GM12878 (cell line): ENCODE measurements at regions not wholly inside any gene's neighbourhood (a gene's known extent, or its start where the extent isn't known, plus 50 kb on each side); places are given as distances from the start of the nearest gene placed in this dataset.
A peak's percentile ranks its signal among the peaks of the same experiment; 100 is the strongest.

Source experiments
- ATAC-seq: fragments of 200-7000 bp; cut with Tn5 transposase; 3 replicates; pipeline ENCODE4 v1.9.1; 2020; ENCODE audit warnings: mild to moderate bottlenecking, moderate library complexity
- BruUV-seq: library from RNA; stranded (reverse); fragments of 400-500 nt; replicated peaks from 2 replicates; lab custom pipeline; 2021; lab: Mats Ljungman, UMichigan
- CTCF ChIA-PET: fragments of 300-600 bp; sonication (Branson Sonifier 250); formaldehyde crosslinking; extraction: SDS; loops from one replicate; lab custom pipeline; 2021; ENCODE audit warnings: inconsistent platforms; lab: Yijun Ruan, JAX
- POLR2A ChIA-PET: fragments of 350-600 bp; formaldehyde crosslinking; extraction: SDS; loops from one replicate; lab custom pipeline; 2021; ENCODE audit warnings: inconsistent platforms; lab: Charles Lee
- RAD21 ChIA-PET: fragments of 300-600 bp; sonication (Branson Sonifier 250); formaldehyde crosslinking; loops from one replicate; lab custom pipeline; 2023; ENCODE audit warnings: antibody characterized with exemption; ENCODE audit not compliant: unreplicated experiment; lab: Charles Lee
- SMC1A ChIA-PET: fragments of 300-600 bp; sonication (Branson Sonifier 250); formaldehyde crosslinking; loops from one replicate; lab custom pipeline; 2023; ENCODE audit not compliant: unreplicated experiment, uncharacterized antibody; lab: Charles Lee
- DNase-seq: peaks from one replicate; pipeline ENCODE4 v3.0.0-alpha.2; 2011; ENCODE audit warnings: low read depth, low spot score
- FAIRE-seq: peaks from 3 replicates; lab custom pipeline; 2011; peaks lifted over from hg19 to GRCh38; lab: Jason Lieb, UNC
- H2AFZ ChIP-seq: 2 replicates; pipeline ENCODE4 v1.6.0; 2011; ENCODE audit warnings: low read depth, low read length, control low read depth; ENCODE audit not compliant: control insufficient read depth
- H3K27ac ChIP-seq: 2 replicates; pipeline ENCODE4 v1.5.1; 2011; ENCODE audit warnings: control low read depth; ENCODE audit not compliant: control insufficient read depth, insufficient read depth
- H3K27me3 ChIP-seq, 2 experiments: replicated peaks in 1 of 2; 2 replicates each; pipeline versions ENCODE4 v1.6.0 to v1.6.1; 2011; ENCODE audit warnings: low read length in 1 of 2; ENCODE audit not compliant: control insufficient read depth in 2 of 2, insufficient read depth in 2 of 2
- H3K36me3 ChIP-seq, 2 experiments: 2 replicates each; pipeline ENCODE4 v1.5.1; 2011; ENCODE audit warnings: low read length in 1 of 2; ENCODE audit not compliant: control insufficient read depth in 2 of 2, insufficient read depth in 2 of 2
- H3K4me1 ChIP-seq: 2 replicates; pipeline ENCODE4 v1.6.1; 2011; ENCODE audit warnings: mild to moderate bottlenecking, low read length, moderate library complexity, mixed read lengths; ENCODE audit not compliant: control insufficient read depth, insufficient read depth
- H3K4me2 ChIP-seq: 2 replicates; pipeline ENCODE4 v1.6.0; 2011; ENCODE audit warnings: control low read depth; ENCODE audit not compliant: control insufficient read depth, insufficient read depth
- H3K4me3 ChIP-seq: fragments of 200-600 bp; sonication (generic); 2 replicates; pipeline ENCODE4 v1.5.1; 2016
- H3K79me2 ChIP-seq: 2 replicates; pipeline ENCODE4 v1.6.0; 2011; ENCODE audit warnings: low read length; ENCODE audit not compliant: control insufficient read depth, insufficient read depth
- H3K9ac ChIP-seq: 2 replicates; pipeline ENCODE4 v1.8.0; 2011; ENCODE audit warnings: low read length, control low read depth, mixed read lengths; ENCODE audit not compliant: control insufficient read depth, insufficient read depth
- H3K9me3 ChIP-seq: replicated peaks from 3 replicates; pipeline ENCODE4 v1.5.1; 2011; ENCODE audit warnings: mild to moderate bottlenecking, low read length; ENCODE audit not compliant: control insufficient read depth, insufficient read depth
- H4K20me1 ChIP-seq: 2 replicates; pipeline ENCODE4 v1.6.0; 2011; ENCODE audit not compliant: control insufficient read depth, insufficient read depth
- ZNF24 ChIP-seq: fragments of 450-650 bp; IDR thresholded peaks from 2 replicates; pipeline ENCODE4 v1.6.1; 2017; ENCODE audit warnings: antibody characterized with exemption, mild to moderate bottlenecking
- WGBS: methylation state at CpG from one replicate; pipeline ENCODE4 v1.1.6; 2016; ENCODE audit warnings: low lambda C conversion rate; ENCODE audit not compliant: insufficient replicate concordance, insufficient coverage; ENCODE audit errors: missing lambda C conversion rate; 5-methylcytosine and 5-hydroxymethylcytosine counted together
- in situ Hi-C: fragments of 300-500 bp; cut with MboI; formaldehyde crosslinking; loops from 9 replicates; pipeline ENCODE4 v1.14.3; 2018; ENCODE audit warnings: mixed read lengths
- intact Hi-C: fragments of 100-400 bp; cut with micrococcal nuclease; formaldehyde crosslinking; loops from one replicate; pipeline ENCODE4 v1.14.2; 2022; ENCODE audit not compliant: unreplicated experiment
- TF ChIP-seq, protein P1 (sequence below): fragments of 450-650 bp; formaldehyde crosslinking; IDR thresholded peaks from 2 replicates; pipeline ENCODE4 v1.5.0; 2022; ENCODE audit warnings: mild to moderate bottlenecking, missing genetic modification characterization

DNA sequence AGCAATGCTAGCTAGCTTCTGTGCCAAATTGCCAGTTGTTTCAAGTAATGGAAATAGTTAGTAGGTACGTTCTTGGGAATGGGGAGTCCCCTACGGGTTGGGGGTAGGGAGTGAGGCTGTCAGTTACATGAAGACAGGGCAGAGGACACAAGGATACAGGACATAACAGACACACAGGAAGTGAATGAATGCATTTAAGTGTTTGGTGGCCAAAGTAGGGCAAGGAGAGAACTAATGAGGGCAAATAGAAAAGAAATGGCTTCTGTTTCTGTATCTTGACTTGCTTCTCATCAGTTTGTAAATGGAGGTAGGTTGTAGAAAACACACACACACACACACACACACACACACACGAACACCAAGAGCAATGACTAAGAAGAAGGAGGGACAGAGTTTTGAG, 142.2 kb downstream of the S1PR1 start:
- peaks cover 26% of the 10 kb centered on the region for H3K9me3 ChIP-seq
- SMC1A ChIA-PET = interaction anchor here (0.9 to 20.9 kb wide), 13 partner anchors 8 to 91 kb away, joined by 3 to 618 read pairs (median 14); no protein-coding TSS in a partner anchor
- in situ Hi-C loops (loop anchor here (25.0 kb wide), 1 partner anchor 1617 kb away; the partner anchor contains the start of gene FRRS1), intact Hi-C loops (no loop called here)
- BruUV-seq = no TSS peak
- no peak for ATAC-seq
- H2AFZ ChIP-seq = peak overlapping the region; percentile 15
- H3K4me1 ChIP-seq = peaks cover 32% of the 10 kb centered on the region
- no peaks in the 10 kb centered on the region for H4K20me1 ChIP-seq
- H3K27ac ChIP-seq = peak overlapping the region; percentile 91
- peak overlapping the region; percentile 7; the same call in 1 of the 2 replicates for H3K9ac ChIP-seq
- FAIRE-seq = peak; percentile 35
- H3K79me2 ChIP-seq = peaks cover 66% of the 10 kb centered on the region
- no peak for DNase-seq
- peaks cover 0 to 2% of the 10 kb centered on the region in 2 experiments; a peak in 1 of 4 replicates for H3K36me3 ChIP-seq
- POLR2A ChIA-PET = interaction anchor here (1.1 to 6.2 kb wide), 8 partner anchors 8 to 69 kb away, joined by 3 to 74 read pairs (median 10); no protein-coding TSS in a partner anchor
- CTCF ChIA-PET = interaction anchor here (0.9 to 6.1 kb wide), 8 partner anchors 10 to 69 kb away, joined by 3 to 53 read pairs (median 6); no protein-coding TSS in a partner anchor
- H3K4me2 ChIP-seq = peak overlapping the region; percentile 58
- 47% methylated on average over 3 of the region's 3 CpGs for WGBS
- H3K4me3 ChIP-seq = no peak overlapping the region
- RAD21 ChIA-PET = interaction anchor here (1.2 to 12.9 kb wide), 10 partner anchors 11 to 69 kb away, joined by 3 to 219 read pairs (median 12); no protein-coding TSS in a partner anchor
- TF ChIP-seq, protein P1, sequence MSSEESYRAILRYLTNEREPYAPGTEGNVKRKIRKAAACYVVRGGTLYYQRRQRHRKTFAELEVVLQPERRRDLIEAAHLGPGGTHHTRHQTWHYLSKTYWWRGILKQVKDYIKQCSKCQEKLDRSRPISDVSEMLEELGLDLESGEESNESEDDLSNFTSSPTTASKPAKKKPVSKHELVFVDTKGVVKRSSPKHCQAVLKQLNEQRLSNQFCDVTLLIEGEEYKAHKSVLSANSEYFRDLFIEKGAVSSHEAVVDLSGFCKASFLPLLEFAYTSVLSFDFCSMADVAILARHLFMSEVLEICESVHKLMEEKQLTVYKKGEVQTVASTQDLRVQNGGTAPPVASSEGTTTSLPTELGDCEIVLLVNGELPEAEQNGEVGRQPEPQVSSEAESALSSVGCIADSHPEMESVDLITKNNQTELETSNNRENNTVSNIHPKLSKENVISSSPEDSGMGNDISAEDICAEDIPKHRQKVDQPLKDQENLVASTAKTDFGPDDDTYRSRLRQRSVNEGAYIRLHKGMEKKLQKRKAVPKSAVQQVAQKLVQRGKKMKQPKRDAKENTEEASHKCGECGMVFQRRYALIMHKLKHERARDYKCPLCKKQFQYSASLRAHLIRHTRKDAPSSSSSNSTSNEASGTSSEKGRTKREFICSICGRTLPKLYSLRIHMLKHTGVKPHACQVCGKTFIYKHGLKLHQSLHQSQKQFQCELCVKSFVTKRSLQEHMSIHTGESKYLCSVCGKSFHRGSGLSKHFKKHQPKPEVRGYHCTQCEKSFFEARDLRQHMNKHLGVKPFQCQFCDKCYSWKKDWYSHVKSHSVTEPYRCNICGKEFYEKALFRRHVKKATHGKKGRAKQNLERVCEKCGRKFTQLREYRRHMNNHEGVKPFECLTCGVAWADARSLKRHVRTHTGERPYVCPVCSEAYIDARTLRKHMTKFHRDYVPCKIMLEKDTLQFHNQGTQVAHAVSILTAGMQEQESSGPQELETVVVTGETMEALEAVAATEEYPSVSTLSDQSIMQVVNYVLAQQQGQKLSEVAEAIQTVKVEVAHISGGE = no peak
- peak; percentile 61; the same call in 1 of the 2 replicates for TF ChIP-seq ZNF24
- no peaks in the 10 kb centered on the region for H3K27me3 ChIP-seq
